HCT116 (cell line): ENCODE measurements at regions not wholly inside any gene's neighbourhood (a gene's known extent, or its start where the extent isn't known, plus 50 kb on each side); places are given as distances from the start of the nearest gene placed in this dataset.

Experiments
- CEBPB ChIP-seq: IDR thresholded peaks from 2 replicates; pipeline ENCODE4 v1.6.1; 2012; ENCODE audit warnings: low read depth
- CTCF ChIP-seq, 3 experiments: fragments of 200-600 bp in 1 of 3; sonication (generic) in 1 of 3; IDR thresholded peaks in 2 of 3; conservative IDR thresholded peaks in 1 of 3; 2 replicates each; pipeline ENCODE4 v1.5.1; 2012 to 2017; ENCODE audit warnings: low read depth in 2 of 3, low read length in 2 of 3, antibody characterized with exemption in 1 of 3, borderline replicate concordance in 1 of 3, control low read depth in 1 of 3, mild to moderate bottlenecking in 1 of 3, mixed read lengths in 1 of 3, mixed run types in 1 of 3, moderate library complexity in 1 of 3; ENCODE audit not compliant: insufficient read depth in 1 of 3
- REST ChIP-seq: IDR thresholded peaks from 2 replicates; pipeline ENCODE4 v1.6.1; 2012; ENCODE audit warnings: low read depth

GRCh38 chr11:81870815-81871214 is 862.8 kb downstream of the FAM181B start:
- TF ChIP-seq CTCF (IDR thresholded peaks at IDR 0.05 in 2 of 3, conservative IDR thresholded peaks at IDR 0.05 in 1 of 3; ENCODE audit: borderline replicate concordance in 1 of 3, insufficient read depth in 1 of 3, low read depth in 2 of 3, low read length in 2 of 3) (no peak), CEBPB (no peak), REST (no peak)
